OCI-LY1 (cell line): ENCODE measurements at regions not wholly inside any gene's neighbourhood (a gene's known extent, or its start where the extent isn't known, plus 50 kb on each side); places are given as distances from the start of the nearest gene placed in this dataset.

Experiments used
- H2AFZ ChIP-seq: fragments of 200-600 bp; sonication (generic), shearing (Covaris generic); 2 replicates; pipeline ENCODE4 v1.6.0; 2014; ENCODE audit warnings: antibody characterized with exemption, mild to moderate bottlenecking, low read length
- H3F3A ChIP-seq: fragments of 200-600 bp; sonication (generic), shearing (Covaris generic); 2 replicates; pipeline ENCODE4 v1.6.0; 2014; ENCODE audit warnings: mild to moderate bottlenecking, antibody characterized with exemption, low read length, moderate library complexity; ENCODE audit not compliant: insufficient read depth
- H3K27ac ChIP-seq: fragments of 200-600 bp; sonication (generic); 2 replicates; pipeline ENCODE4 v1.5.1; 2014; ENCODE audit warnings: low read length, mixed run types, mild to moderate bottlenecking, low read depth; ENCODE audit not compliant: poor library complexity, severe bottlenecking
- H3K27me3 ChIP-seq: fragments of 200-600 bp; sonication (generic); 2 replicates; pipeline ENCODE4 v1.6.0; 2014; ENCODE audit warnings: antibody characterized with exemption, mild to moderate bottlenecking, low read length, moderate library complexity; ENCODE audit not compliant: insufficient read depth
- H3K36me3 ChIP-seq: fragments of 200-600 bp; sonication (generic); 2 replicates; pipeline ENCODE4 v1.6.1; 2014; ENCODE audit warnings: mild to moderate bottlenecking, antibody characterized with exemption, low read length, moderate library complexity, mixed read lengths; ENCODE audit not compliant: insufficient read depth
- H3K4me1 ChIP-seq: fragments of 200-600 bp; sonication (generic); 2 replicates; pipeline ENCODE4 v1.5.1; 2014; ENCODE audit warnings: mild to moderate bottlenecking, low read length, moderate library complexity; ENCODE audit not compliant: insufficient read depth, severe bottlenecking
- H3K4me2 ChIP-seq: fragments of 200-600 bp; sonication (generic), shearing (Covaris generic); 2 replicates; pipeline ENCODE4 v1.6.1; 2014; ENCODE audit warnings: low read length
- H3K4me3 ChIP-seq: fragments of 200-600 bp; sonication (generic); 2 replicates; pipeline ENCODE4 v1.5.1; 2014; ENCODE audit warnings: low read length, low read depth, mild to moderate bottlenecking, mixed read lengths; ENCODE audit not compliant: poor library complexity, severe bottlenecking
- H3K79me2 ChIP-seq: fragments of 200-600 bp; shearing (Covaris generic); 2 replicates; pipeline ENCODE4 v1.6.1; 2016; ENCODE audit warnings: mixed run types, low read length, mixed read lengths; ENCODE audit not compliant: insufficient read depth
- H3K9ac ChIP-seq: fragments of 200-600 bp; sonication (generic), shearing (Covaris generic); 2 replicates; pipeline ENCODE4 v1.6.1; 2014; ENCODE audit warnings: mild to moderate bottlenecking, low read length, mixed read lengths
- H3K9me2 ChIP-seq: fragments of 200-600 bp; sonication (generic), shearing (Covaris generic); 2 replicates; pipeline ENCODE4 v1.6.1; 2014; ENCODE audit warnings: low read depth, mild to moderate bottlenecking, low read length, mixed read lengths
- H3K9me3 ChIP-seq: fragments of 200-600 bp; shearing (Covaris generic); 2 replicates; pipeline ENCODE4 v1.6.1; 2014; ENCODE audit warnings: low read length, mixed read lengths
- H4K20me1 ChIP-seq: fragments of 200-600 bp; sonication (generic), shearing (Covaris generic); 2 replicates; pipeline ENCODE4 v1.6.0; 2016; ENCODE audit warnings: mild to moderate bottlenecking, low read length; ENCODE audit not compliant: insufficient read depth
- EZH2 ChIP-seq: fragments of 200-600 bp; sonication (generic), shearing (Covaris generic); IDR thresholded peaks from 2 replicates; pipeline ENCODE4 v1.8.0; 2017; ENCODE audit warnings: borderline replicate concordance, mixed run types, mild to moderate bottlenecking, antibody characterized with exemption, low read length, moderate library complexity, mixed read lengths
- TF ChIP-seq, protein P1 (sequence below): fragments of 200-600 bp; sonication (generic), shearing (Covaris generic); IDR thresholded peaks from 2 replicates; pipeline ENCODE4 v1.5.1; 2017; ENCODE audit warnings: mild to moderate bottlenecking, antibody characterized with exemption, low read length, moderate library complexity, mixed read lengths

GRCh38 chr12:75888874-75889613 is 142.5 kb downstream of the PHLDA1 start:
- no peaks in the 10 kb centered on the region for H3K27me3 ChIP-seq
- H3K36me3 ChIP-seq: no peaks in the 10 kb centered on the region
- H4K20me1 ChIP-seq: no peaks in the 10 kb centered on the region
- no peak overlapping the region for H3K4me3 ChIP-seq
- TF ChIP-seq EZH2: no peak
- TF ChIP-seq, protein P1, sequence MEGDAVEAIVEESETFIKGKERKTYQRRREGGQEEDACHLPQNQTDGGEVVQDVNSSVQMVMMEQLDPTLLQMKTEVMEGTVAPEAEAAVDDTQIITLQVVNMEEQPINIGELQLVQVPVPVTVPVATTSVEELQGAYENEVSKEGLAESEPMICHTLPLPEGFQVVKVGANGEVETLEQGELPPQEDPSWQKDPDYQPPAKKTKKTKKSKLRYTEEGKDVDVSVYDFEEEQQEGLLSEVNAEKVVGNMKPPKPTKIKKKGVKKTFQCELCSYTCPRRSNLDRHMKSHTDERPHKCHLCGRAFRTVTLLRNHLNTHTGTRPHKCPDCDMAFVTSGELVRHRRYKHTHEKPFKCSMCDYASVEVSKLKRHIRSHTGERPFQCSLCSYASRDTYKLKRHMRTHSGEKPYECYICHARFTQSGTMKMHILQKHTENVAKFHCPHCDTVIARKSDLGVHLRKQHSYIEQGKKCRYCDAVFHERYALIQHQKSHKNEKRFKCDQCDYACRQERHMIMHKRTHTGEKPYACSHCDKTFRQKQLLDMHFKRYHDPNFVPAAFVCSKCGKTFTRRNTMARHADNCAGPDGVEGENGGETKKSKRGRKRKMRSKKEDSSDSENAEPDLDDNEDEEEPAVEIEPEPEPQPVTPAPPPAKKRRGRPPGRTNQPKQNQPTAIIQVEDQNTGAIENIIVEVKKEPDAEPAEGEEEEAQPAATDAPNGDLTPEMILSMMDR: no peak
- no peaks in the 10 kb centered on the region for H3K4me1 ChIP-seq
- H3K4me2 ChIP-seq: no peak overlapping the region
- H3F3A ChIP-seq: no peaks in the 10 kb centered on the region
- H3K79me2 ChIP-seq: no peaks in the 10 kb centered on the region
- H3K27ac ChIP-seq: no peak overlapping the region
- H3K9me2 ChIP-seq: no peaks in the 10 kb centered on the region
- H3K9me3 ChIP-seq: no peaks in the 10 kb centered on the region
- H3K9ac ChIP-seq: no peak overlapping the region
- H2AFZ ChIP-seq: no peak overlapping the region

DNA sequence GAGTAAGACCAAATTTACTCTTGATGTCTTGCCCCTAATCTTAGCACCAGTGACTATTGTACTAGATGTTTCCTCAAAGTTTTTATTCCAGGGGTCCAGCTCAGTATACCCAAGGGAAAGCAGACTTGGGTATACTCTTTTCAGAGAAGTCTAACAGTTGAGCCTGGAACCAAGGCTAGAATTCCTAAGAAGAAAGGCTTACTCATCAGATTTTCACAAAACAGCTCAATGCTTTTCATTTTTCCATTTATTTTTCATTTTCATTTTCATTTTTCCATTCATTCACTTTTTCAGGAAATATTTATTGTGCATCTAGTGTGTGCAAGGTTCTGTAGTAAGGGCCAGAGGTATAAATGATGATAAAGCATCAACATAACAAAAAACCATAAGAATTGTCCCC is 143.2 kb downstream of the PHLDA1 start:
- Histone ChIP-seq H2AFZ (no peak overlapping the region), H3K4me1 (no peaks in the 10 kb centered on the region), H3K9ac (no peak overlapping the region), H3K27ac (no peak overlapping the region), H4K20me1 (no peaks in the 10 kb centered on the region), H3K79me2 (no peaks in the 10 kb centered on the region), H3F3A (no peaks in the 10 kb centered on the region), H3K9me3 (no peaks in the 10 kb centered on the region), H3K27me3 (no peaks in the 10 kb centered on the region), H3K4me2 (no peak overlapping the region), H3K4me3 (no peak overlapping the region), H3K36me3 (no peaks in the 10 kb centered on the region), H3K9me2 (no peaks in the 10 kb centered on the region)
- TF ChIP-seq, protein P1: no peak

GRCh38 chr12:75887979-75888378 is 143.6 kb downstream of the PHLDA1 start:
- H3K4me2 ChIP-seq: no peak overlapping the region

More at GRCh38 chr12:75887979-75888378, 143.6 kb downstream of the PHLDA1 start:
- Histone ChIP-seq H3K27me3 (no peaks in the 10 kb centered on the region), H3K27ac (no peak overlapping the region), H3K36me3 (no peaks in the 10 kb centered on the region), H3K4me3 (no peak overlapping the region), H3F3A (no peaks in the 10 kb centered on the region), H3K79me2 (no peaks in the 10 kb centered on the region), H2AFZ (no peak overlapping the region), H3K4me1 (no peaks in the 10 kb centered on the region), H3K9ac (no peak overlapping the region), H4K20me1 (no peaks in the 10 kb centered on the region), H3K9me3 (no peaks in the 10 kb centered on the region), H3K9me2 (no peaks in the 10 kb centered on the region)
- no peak for TF ChIP-seq EZH2
- TF ChIP-seq, protein P1: no peak
